K562 (cell line): ENCODE measurements at regions not wholly inside any gene's neighbourhood (a gene's known extent, or its start where the extent isn't known, plus 50 kb on each side); places are given as distances from the start of the nearest gene placed in this dataset.
A peak's percentile ranks its signal among the peaks of the same experiment; 100 is the strongest.

Experiments used
- ATAC-seq: fragments of 200-7000 bp; cut with Tn5 transposase; 3 replicates; pipeline ENCODE4 v1.9.1; 2020; ENCODE audit warnings: moderate library complexity
- BruUV-seq: library from RNA; stranded (reverse); fragments of 400-500 nt; replicated peaks from 2 replicates; lab custom pipeline; 2021; lab: Mats Ljungman, UMichigan
- CTCF ChIA-PET: fragments of 300-600 bp; formaldehyde crosslinking; extraction: SDS; loops from one replicate; lab custom pipeline; 2021; ENCODE audit warnings: low intra/inter-chr PET ratio; lab: Yijun Ruan, JAX
- POLR2A ChIA-PET: fragments of 300-600, 350-650 bp; sonication (Branson Sonifier 250); formaldehyde crosslinking; extraction: SDS; loops from one replicate; lab custom pipeline; 2021; ENCODE audit warnings: antibody characterized with exemption, inconsistent platforms; lab: Yijun Ruan, JAX
- DNase-seq, 4 experiments: peaks; one replicate each; pipeline versions ENCODE4 v3.0.0 to v3.0.0-alpha.2; 2011 to 2018; ENCODE audit warnings: low spot score in 3 of 4, mixed read lengths in 3 of 4; ENCODE audit errors: extremely low read depth in 1 of 4
- FAIRE-seq: peaks from 2 replicates; lab custom pipeline; 2011; peaks lifted over from hg19 to GRCh38; lab: Jason Lieb, UNC
- H2AFZ ChIP-seq: 2 replicates; pipeline ENCODE4 v1.6.0; 2011; ENCODE audit warnings: low read depth, low read length, control low read depth, inconsistent platforms
- H3K27ac ChIP-seq: fragments of 200-600 bp; 3 replicates; pipeline ENCODE4 v1.8.0; 2011; ENCODE audit warnings: low read depth, mild to moderate bottlenecking, control low read depth, inconsistent platforms, low read length, moderate library complexity, mixed read lengths; ENCODE audit errors: extremely low read depth
- H3K27me3 ChIP-seq, 2 experiments: fragments of 300-600 bp in 1 of 2; 2 replicates in 1 of 2; 3 replicates in 1 of 2; pipeline versions ENCODE4 v1.6.0 to v1.8.0; 2011; ENCODE audit warnings: inconsistent platforms in 2 of 2, low read length in 2 of 2, mild to moderate bottlenecking in 1 of 2, mixed read lengths in 1 of 2, moderate library complexity in 1 of 2; ENCODE audit not compliant: control insufficient read depth in 2 of 2, insufficient read depth in 2 of 2
- H3K36me3 ChIP-seq: fragments of 300-600 bp; 3 replicates; pipeline ENCODE4 v1.8.0; 2011; ENCODE audit warnings: mild to moderate bottlenecking, low read length, inconsistent platforms; ENCODE audit not compliant: control insufficient read depth, insufficient read depth
- H3K4me1 ChIP-seq, 2 experiments: fragments of 200-600 bp in 1 of 2; replicated peaks in 1 of 2; 2 replicates in 1 of 2; 3 replicates in 1 of 2; pipeline versions ENCODE4 v1.5.1 to v1.8.0; 2011; ENCODE audit warnings: inconsistent platforms in 2 of 2, low read length in 2 of 2, mild to moderate bottlenecking in 1 of 2, mixed read lengths in 1 of 2, moderate library complexity in 1 of 2; ENCODE audit not compliant: control insufficient read depth in 2 of 2, insufficient read depth in 2 of 2
- H3K4me2 ChIP-seq: 2 replicates; pipeline ENCODE4 v1.6.1; 2011; ENCODE audit warnings: low read length, control low read depth, inconsistent platforms, mixed read lengths; ENCODE audit not compliant: insufficient read depth
- H3K4me3 ChIP-seq: fragments of 200-600 bp; sonication (generic), shearing (Covaris generic); 2 replicates; pipeline ENCODE4 v1.5.1; 2016; ENCODE audit warnings: control low read depth, inconsistent platforms
- H3K79me2 ChIP-seq: fragments of 200-600 bp; 3 replicates; pipeline ENCODE4 v1.8.0; 2011; ENCODE audit warnings: low read length, inconsistent platforms; ENCODE audit not compliant: control insufficient read depth, insufficient read depth
- H3K9ac ChIP-seq, 2 experiments: 2 replicates each; pipeline versions ENCODE4 v1.6.0 to v1.6.1; 2011; ENCODE audit warnings: low read depth in 2 of 2, low read length in 2 of 2, control low read depth in 1 of 2, inconsistent platforms in 1 of 2, mild to moderate bottlenecking in 1 of 2, mixed read lengths in 1 of 2; ENCODE audit not compliant: insufficient read depth in 1 of 2
- H3K9me1 ChIP-seq: one replicate; pipeline ENCODE4 v1.6.0; 2011; ENCODE audit warnings: inconsistent platforms, mild to moderate bottlenecking, low read length, moderate library complexity; ENCODE audit not compliant: control insufficient read depth, insufficient read depth
- H3K9me3 ChIP-seq: replicated peaks from 2 replicates; pipeline ENCODE4 v1.5.1; 2011; ENCODE audit warnings: low read depth, low read length, inconsistent platforms; ENCODE audit not compliant: control insufficient read depth, insufficient read depth
- H4K20me1 ChIP-seq: replicated peaks from 2 replicates; pipeline ENCODE4 v1.6.1; 2011; ENCODE audit warnings: low read length, inconsistent platforms, mixed read lengths; ENCODE audit not compliant: control insufficient read depth, insufficient read depth
- SFPQ ChIP-seq: fragments of 200-400 bp; formaldehyde crosslinking; IDR thresholded peaks from 2 replicates; pipeline ENCODE4 v1.6.1; 2017; ENCODE audit warnings: mild to moderate bottlenecking, low read depth, low read length, moderate library complexity
- WGBS: fragments of 100-300 bp; shearing (Covaris generic); methylation state at CpG from one replicate; pipeline ENCODE4 v1.1.6; 2016; ENCODE audit warnings: low coverage, mixed read lengths; ENCODE audit not compliant: insufficient coverage; ENCODE audit errors: missing lambda C conversion rate; 5-methylcytosine and 5-hydroxymethylcytosine counted together
- in situ Hi-C: fragments of 300-500 bp; cut with MboI; formaldehyde crosslinking; loops from 4 replicates; pipeline ENCODE4 v1.15.0; 2018; ENCODE audit warnings: inconsistent platforms, mixed read lengths
- intact Hi-C: fragments of 100-400 bp; cut with micrococcal nuclease; formaldehyde crosslinking; loops from 2 replicates; pipeline ENCODE4 v1.14.2; 2022
- TF ChIP-seq, protein P1 (sequence below): fragments of 450-650 bp; formaldehyde crosslinking; IDR thresholded peaks from 2 replicates; pipeline ENCODE4 v1.4.0; 2020; ENCODE audit warnings: mild to moderate bottlenecking, mixed read lengths

DNA sequence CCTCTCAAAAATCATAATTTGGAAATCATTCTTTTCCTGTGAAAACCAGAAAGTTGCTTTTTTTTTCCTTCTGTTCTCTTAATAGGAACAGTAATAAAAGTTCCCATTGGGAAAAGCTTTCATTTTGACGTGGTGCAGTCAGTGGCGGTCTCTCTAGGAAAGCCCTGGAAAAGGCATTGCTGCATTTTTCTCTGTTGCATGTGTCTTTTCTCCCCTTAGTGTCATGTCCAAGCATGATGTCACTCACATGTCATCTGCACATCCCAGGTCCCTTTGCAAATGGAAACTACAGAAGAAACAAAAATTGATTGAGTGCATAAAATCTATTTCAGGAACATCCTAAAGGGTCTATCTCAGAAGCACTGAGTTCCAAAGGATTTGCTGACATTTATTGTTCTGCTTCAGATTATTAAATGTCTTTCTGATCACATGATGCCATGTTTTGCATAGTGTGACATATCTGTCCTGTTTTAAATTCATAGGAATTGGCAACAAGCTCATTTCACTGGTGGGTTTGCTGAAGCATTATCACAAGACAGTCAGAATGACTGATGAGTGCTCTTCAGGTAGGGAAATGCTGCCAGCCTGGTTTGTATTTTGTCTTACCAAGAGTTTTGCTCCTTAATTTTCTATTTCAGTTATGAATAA lies 208.7 kb downstream of the SOX4 start:
- H3K4me2 ChIP-seq = no peak overlapping the region
- H3K9ac ChIP-seq = no peak overlapping the region
- H2AFZ ChIP-seq = no peak overlapping the region
- H4K20me1 ChIP-seq = no peaks in the 10 kb centered on the region; the same call in 1 of the 2 replicates
- ChIA-PET POLR2A (no interaction called here), CTCF (no interaction called here)
- DNase-seq (no peak), ATAC-seq (no peak), FAIRE-seq (no peak)
- in situ Hi-C loops = no loop called here
- H3K79me2 ChIP-seq = no peaks in the 10 kb centered on the region
- H3K27me3 ChIP-seq = peaks cover 3 to 10% of the 10 kb centered on the region in 2 experiments; a peak in 3 of 5 replicates
- no peak for TF ChIP-seq SFPQ
- TF ChIP-seq, protein P1, sequence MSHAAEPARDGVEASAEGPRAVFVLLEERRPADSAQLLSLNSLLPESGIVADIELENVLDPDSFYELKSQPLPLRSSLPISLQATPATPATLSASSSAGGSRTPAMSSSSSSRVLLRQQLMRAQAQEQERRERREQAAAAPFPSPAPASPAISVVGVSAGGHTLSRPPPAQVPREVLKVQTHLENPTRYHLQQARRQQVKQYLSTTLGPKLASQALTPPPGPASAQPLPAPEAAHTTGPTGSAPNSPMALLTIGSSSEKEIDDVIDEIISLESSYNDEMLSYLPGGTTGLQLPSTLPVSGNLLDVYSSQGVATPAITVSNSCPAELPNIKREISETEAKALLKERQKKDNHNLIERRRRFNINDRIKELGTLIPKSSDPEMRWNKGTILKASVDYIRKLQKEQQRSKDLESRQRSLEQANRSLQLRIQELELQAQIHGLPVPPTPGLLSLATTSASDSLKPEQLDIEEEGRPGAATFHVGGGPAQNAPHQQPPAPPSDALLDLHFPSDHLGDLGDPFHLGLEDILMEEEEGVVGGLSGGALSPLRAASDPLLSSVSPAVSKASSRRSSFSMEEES = peak; percentile 21; the same call in 1 of the 2 replicates
- H3K9me1 ChIP-seq = no peaks in the 10 kb centered on the region
- H3K36me3 ChIP-seq = no peaks in the 10 kb centered on the region
- WGBS = 2% methylated on average over 2 of the region's 2 CpGs
- BruUV-seq = no TSS peak
- no peaks in the 10 kb centered on the region for H3K4me1 ChIP-seq
- intact Hi-C loops = no loop called here
- H3K4me3 ChIP-seq = no peak overlapping the region
- H3K9me3 ChIP-seq = no peaks in the 10 kb centered on the region
- H3K27ac ChIP-seq = no peak overlapping the region
